ENCODE measurements at regions not wholly inside any gene's neighbourhood (a gene's known extent, or its start where the extent isn't known, plus 50 kb on each side); places are given as distances from the start of the nearest gene placed in this dataset.

- H3K36me3 ChIP-seq = no peaks in the 10 kb centered on the region
- no peaks in the 10 kb centered on the region for H3K27me3 ChIP-seq
- intact Hi-C loops (cut with DNase I) = no loop called here
- H3K27ac ChIP-seq = no peak overlapping the region
- H3K4me1 ChIP-seq (ENCODE audit: insufficient read depth) = no peaks in the 10 kb centered on the region
- H3K4me3 ChIP-seq = no peak overlapping the region
- DNase-seq = no peak
- TF ChIP-seq EP300 (IDR thresholded peaks at IDR 0.05) = no peak
- no peak for TF ChIP-seq POLR2A (IDR thresholded peaks at IDR 0.05)
- no peak for TF ChIP-seq CTCF (IDR thresholded peaks at IDR 0.05)
- H3K9me3 ChIP-seq = no peaks in the 10 kb centered on the region
Observed at GRCh38 chr11:104279587-104279986, 115.6 kb upstream of the PDGFD start.

GRCh38 chr11:104275992-104276391 is 112.0 kb upstream of the PDGFD start:
- no peaks in the 10 kb centered on the region for H3K27me3 ChIP-seq
- H3K36me3 ChIP-seq = no peaks in the 10 kb centered on the region
- no peaks in the 10 kb centered on the region for H3K9me3 ChIP-seq
- no peak overlapping the region for H3K27ac ChIP-seq
- no peak for DNase-seq
- TF ChIP-seq CTCF (IDR thresholded peaks at IDR 0.05) = no peak
- TF ChIP-seq POLR2A (IDR thresholded peaks at IDR 0.05) = no peak
- no peak overlapping the region for H3K4me3 ChIP-seq
- no peaks in the 10 kb centered on the region for H3K4me1 ChIP-seq (ENCODE audit: insufficient read depth)
- 61 to 66% (median 64%) methylated on average over 2 of the region's 2 CpGs for WGBS, 3 donors
- intact Hi-C loops (cut with DNase I) = no loop called here

GRCh38 chr11:104260456-104260855 is 96.5 kb upstream of the PDGFD start:
- Histone ChIP-seq H3K9me3 (no peaks in the 10 kb centered on the region), H3K4me1 (ENCODE audit: insufficient read depth) (peaks cover 3% of the 10 kb centered on the region), H3K4me3 (no peak overlapping the region), H3K27ac (no peak overlapping the region), H3K27me3 (no peaks in the 10 kb centered on the region), H3K36me3 (no peaks in the 10 kb centered on the region)
- TF ChIP-seq POLR2A (IDR thresholded peaks at IDR 0.05) (no peak), CTCF (IDR thresholded peaks at IDR 0.05) (no peak), EP300 (IDR thresholded peaks at IDR 0.05) (no peak)
- no peak for DNase-seq
- WGBS, 3 donors = 46 to 77% (median 71%) methylated on average over 2 of the region's 2 CpGs
- intact Hi-C loops (cut with DNase I) = no loop called here

- H3K4me3 ChIP-seq = no peak overlapping the region
- H3K27me3 ChIP-seq = no peaks in the 10 kb centered on the region
- H3K27ac ChIP-seq = no peak overlapping the region
- WGBS, 3 donors = 40 to 73% (median 57%) methylated on average over 4 of the region's 4 CpGs
- no peak for TF ChIP-seq CTCF (IDR thresholded peaks at IDR 0.05)
- no peak for TF ChIP-seq POLR2A (IDR thresholded peaks at IDR 0.05)
- TF ChIP-seq EP300 (IDR thresholded peaks at IDR 0.05) = no peak
- no peak for DNase-seq
- intact Hi-C loops (cut with DNase I) = no loop called here
- H3K9me3 ChIP-seq = no peaks in the 10 kb centered on the region
- H3K36me3 ChIP-seq = no peaks in the 10 kb centered on the region
- peaks cover 3% of the 10 kb centered on the region for H3K4me1 ChIP-seq (ENCODE audit: insufficient read depth)
Observed at GRCh38 chr11:104259121-104259610, 95.2 kb upstream of the PDGFD start.

- DNase-seq = no peak
- H3K36me3 ChIP-seq = no peaks in the 10 kb centered on the region
- WGBS, 3 donors = 70 to 83% (median 71%) methylated on average over 2 of the region's 2 CpGs
- intact Hi-C loops (cut with DNase I) = no loop called here
- H3K4me3 ChIP-seq = no peak overlapping the region
- peaks cover 3% of the 10 kb centered on the region for H3K4me1 ChIP-seq (ENCODE audit: insufficient read depth)
- H3K27ac ChIP-seq = peak overlapping the region in 1 of 2 donors; percentile 23
- H3K9me3 ChIP-seq = no peaks in the 10 kb centered on the region
- TF ChIP-seq EP300 (IDR thresholded peaks at IDR 0.05) (no peak), CTCF (IDR thresholded peaks at IDR 0.05) (no peak), POLR2A (IDR thresholded peaks at IDR 0.05) (no peak)
- H3K27me3 ChIP-seq = no peaks in the 10 kb centered on the region
Observed at GRCh38 chr11:104256525-104256924, 92.6 kb upstream of the PDGFD start.

Measured in ovary (tissue), 7 donors.